ENCODE measurements at regions not wholly inside any gene's neighbourhood (a gene's known extent, or its start where the extent isn't known, plus 50 kb on each side); places are given as distances from the start of the nearest gene placed in this dataset.

DNA sequence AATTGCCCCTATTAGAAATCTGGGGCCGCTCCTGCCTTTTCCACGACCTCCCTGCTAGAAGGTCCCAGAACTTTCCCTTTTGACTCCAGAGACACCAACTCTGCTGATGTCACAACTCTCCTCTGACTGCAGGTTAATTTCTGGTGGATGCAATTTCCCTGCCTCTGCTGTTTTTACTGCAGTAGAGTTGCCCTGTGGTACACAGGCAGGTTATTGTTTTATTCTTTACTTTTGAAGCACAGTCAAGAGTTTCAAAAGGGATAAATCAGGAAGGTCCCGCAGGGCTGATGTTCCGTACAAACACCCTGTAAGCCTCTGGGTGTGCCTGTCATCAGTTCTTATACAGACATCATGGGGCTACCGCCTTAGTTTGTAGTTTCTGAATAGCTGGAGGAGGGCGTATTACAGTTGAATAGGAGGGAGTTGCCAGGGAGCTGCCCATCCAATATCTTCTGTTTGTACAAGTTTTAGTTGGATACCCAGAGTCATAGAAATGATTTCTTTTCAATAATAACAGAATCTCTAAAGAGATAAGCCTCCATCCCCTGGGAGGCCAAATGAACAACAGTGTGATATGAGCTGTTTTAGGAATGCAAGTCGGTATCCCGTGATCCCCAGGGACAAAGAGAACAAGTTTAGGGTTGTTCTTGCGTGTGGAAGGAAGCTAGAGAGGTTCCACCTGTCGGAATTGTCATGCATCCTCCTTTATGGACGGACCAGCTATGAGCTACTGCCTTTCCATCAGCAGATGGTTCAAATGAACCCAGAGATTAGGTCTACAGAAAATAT lies 108.4 kb upstream of the COPS8 start:
- no peak for TF ChIP-seq CEBPB (IDR thresholded peaks at IDR 0.05)
- TF ChIP-seq TCF12 (IDR thresholded peaks at IDR 0.05; ENCODE audit: low read depth), result no peak
- no peak for TF ChIP-seq USF1 (IDR thresholded peaks at IDR 0.05)
- no peak for TF ChIP-seq EGR1 (IDR thresholded peaks at IDR 0.05)
- TF ChIP-seq FOXM1 (IDR thresholded peaks at IDR 0.05; ENCODE audit: borderline replicate concordance, low read depth), result no peak
- no peak for TF ChIP-seq YY1 (IDR thresholded peaks at IDR 0.05; ENCODE audit: low read depth)

Measured in Ishikawa (cell line).